Umbilical cord (tissue), 1 donor: ENCODE measurements at regions not wholly inside any gene's neighbourhood (a gene's known extent, or its start where the extent isn't known, plus 50 kb on each side); places are given as distances from the start of the nearest gene placed in this dataset.
"Not testable (repeated sequence)": the region's sequence is repeated elsewhere in the genome, so short reads cannot be mapped to it uniquely, and the experiment has no call there.

ENCODE experiments used
- DNase-seq: peaks from one replicate; pipeline ENCODE4 v3.0.0-alpha.2; 2015; ENCODE audit warnings: low spot score

DNA sequence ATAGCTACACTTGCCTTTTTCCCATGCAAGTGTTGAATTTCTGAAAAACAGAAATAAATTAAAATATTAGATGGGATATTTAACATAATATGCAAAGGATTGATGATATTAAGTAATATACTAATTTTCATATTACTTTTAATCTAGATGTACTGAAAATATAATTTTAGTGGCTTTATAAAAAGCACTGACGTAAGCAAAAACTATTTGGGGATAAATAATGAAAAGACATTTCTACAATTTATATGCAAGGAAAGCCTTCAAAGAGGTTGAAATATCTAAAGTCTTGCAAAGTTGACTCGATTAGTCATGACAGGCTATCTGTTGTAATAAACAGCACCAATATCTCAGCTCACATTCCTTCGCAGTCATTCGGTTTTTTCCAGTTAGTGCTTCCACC lies 94.9 kb upstream of the ABCB5 start:
- DNase-seq, result no peak

GRCh38 chr7:20521243-20521642 lies 94.2 kb upstream of the ABCB5 start:
- no peak for DNase-seq

DNA sequence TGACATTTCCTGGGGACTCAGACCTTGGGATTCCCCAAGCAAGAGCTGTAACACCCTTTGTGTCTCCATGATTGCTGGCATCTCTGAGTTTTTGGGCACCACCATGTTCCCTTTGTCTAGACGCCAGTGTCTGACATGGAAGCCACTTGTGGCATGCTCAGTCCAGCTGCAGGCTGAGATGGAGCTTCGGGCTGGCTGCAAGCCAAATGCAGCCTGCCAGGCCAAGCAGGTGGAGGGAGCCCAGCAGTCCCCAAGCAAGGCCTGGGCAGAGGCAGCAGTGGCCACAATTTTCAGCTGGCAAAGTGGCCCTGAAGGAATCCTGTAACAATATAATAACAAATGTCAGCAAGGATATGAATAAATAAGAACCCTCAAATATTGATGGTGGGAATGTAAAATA lies 86.2 kb upstream of the ABCB5 start:
- no peak for DNase-seq

DNA sequence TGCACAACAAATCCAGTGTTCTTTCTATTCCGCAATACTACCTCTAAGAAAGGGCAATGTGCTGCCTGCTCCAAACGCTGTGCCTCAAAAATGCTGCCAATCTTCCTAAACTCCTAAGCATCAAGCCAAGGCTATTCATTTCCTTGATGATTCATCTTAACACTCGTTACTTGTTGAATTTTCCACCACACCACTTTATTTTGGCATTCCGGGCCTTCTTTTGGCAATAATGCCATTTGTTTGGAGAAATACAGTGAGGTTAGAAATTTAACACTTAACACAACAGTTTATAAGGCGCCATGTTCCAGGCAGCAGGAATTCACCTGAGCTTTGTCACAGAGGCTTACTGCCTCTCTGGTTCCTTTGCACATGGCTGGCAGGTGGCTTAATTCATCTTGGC lies 82.6 kb upstream of the ABCB5 start:
- peak; percentile 68 for DNase-seq

GRCh38 chr7:20534543-20534942 lies 80.9 kb upstream of the ABCB5 start:
- no peak for DNase-seq

GRCh38 chr7:20535541-20535940 lies 79.9 kb upstream of the ABCB5 start:
- DNase-seq, result no peak

- no peak for DNase-seq
Measured at GRCh38 chr7:20539201-20539600, 76.3 kb upstream of the ABCB5 start.

- no peak for DNase-seq
Measured at GRCh38 chr7:20541608-20542349, 73.7 kb upstream of the ABCB5 start.

DNA sequence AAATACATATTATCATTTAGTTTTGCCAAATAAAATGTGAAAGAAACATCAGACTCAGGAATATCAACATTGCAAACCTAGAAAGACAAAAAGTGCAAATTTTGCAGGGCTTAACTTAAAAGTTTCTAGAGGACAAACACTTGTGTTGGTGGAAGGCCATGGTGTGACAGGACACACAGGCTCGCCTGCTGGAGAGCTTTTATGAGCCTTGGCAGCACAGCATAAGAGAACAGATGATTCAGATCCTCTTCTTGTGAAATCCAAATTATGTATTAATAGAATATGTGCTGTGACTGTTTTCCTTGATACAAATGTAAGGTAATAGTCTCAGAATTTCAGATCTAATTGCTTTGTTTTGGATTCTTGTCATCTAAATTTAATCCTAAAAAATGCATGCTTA lies 72.9 kb upstream of the ABCB5 start:
- peak; percentile 78 for DNase-seq

- DNase-seq, result no peak
Measured at GRCh38 chr7:20543500-20543899, 72.0 kb upstream of the ABCB5 start.

DNA sequence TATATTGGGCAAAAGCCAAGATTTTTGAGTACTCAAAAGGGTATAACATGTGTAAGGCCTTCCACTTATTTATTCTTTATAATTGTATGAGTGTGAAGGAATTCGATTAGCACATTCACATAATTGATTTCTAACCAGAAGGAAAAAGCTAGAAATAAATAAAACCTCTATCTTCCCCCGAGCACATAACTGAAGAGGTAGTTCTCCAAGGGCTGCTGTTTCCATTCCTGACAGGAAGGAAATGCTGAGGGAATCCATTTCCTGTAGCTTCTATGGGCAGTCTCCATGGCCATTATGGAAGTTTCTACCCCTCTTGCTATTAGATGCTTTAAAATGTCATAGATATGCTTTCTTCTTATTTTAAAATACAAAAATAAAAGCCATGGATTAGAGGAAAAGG lies 70.5 kb upstream of the ABCB5 start:
- no peak for DNase-seq

DNA sequence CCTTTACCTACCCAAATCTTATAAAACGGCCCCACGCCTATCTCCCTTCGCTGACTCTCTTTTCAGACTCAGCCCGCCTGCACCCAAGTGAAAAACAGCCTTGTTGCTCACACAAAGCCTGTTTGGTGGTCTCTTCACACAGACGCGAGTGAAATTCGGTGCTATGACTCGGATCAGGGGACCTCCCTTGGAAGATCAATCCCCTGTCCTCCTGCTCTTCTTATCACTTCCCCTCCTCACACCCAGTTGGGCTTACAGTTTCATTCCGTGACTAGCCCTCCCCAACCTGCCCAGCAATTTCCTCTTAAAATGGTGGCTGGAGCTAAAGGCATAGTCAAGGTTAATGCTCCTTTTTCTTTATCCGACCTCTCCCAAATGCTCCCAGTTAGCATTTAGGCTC lies 68.5 kb upstream of the ABCB5 start:
- DNase-seq, result not testable (repeated sequence)

GRCh38 chr7:20554072-20554471 lies 61.4 kb upstream of the ABCB5 start:
- DNase-seq, result no peak

DNA sequence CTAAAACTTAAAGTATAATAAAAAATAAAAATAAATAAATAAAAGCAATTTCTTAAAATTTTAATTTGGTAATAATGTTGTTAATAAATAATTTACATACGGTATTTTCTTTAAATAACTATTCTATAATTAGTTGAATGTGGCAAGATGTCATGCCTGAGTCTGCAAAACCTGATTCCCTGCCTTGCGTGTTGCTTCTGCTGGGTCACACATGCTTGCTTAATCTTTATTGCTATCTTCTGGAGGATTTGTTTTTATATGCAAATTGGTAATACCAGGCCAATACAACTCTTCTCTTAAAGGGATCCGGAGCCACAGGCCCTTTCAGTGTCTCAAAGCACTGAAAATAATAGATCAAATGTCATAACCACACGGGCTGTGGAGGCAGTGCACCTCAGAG lies 59.4 kb upstream of the ABCB5 start:
- DNase-seq, result no peak

DNA sequence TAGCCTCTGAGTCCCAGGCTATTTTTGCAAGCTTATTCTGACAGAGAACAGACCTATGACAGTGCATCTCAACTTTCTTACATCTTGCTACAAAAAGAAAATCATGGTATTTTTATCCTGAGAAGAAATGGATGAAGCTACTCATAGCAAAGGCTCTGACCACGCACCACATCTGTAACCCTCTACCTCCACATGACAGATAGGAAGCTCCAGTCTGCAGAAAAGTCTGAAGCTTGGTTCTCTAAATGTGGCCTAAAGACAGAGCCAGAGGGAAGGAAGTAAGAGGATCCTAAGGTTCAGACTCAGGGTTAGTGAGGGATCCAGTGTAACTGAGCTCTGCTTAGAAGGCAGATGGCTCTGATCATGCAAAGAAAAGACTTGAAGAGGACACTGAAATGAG lies 58.4 kb upstream of the ABCB5 start:
- peak; percentile 50 for DNase-seq

GRCh38 chr7:20558963-20559716 lies 56.3 kb upstream of the ABCB5 start:
- no peak for DNase-seq

DNA sequence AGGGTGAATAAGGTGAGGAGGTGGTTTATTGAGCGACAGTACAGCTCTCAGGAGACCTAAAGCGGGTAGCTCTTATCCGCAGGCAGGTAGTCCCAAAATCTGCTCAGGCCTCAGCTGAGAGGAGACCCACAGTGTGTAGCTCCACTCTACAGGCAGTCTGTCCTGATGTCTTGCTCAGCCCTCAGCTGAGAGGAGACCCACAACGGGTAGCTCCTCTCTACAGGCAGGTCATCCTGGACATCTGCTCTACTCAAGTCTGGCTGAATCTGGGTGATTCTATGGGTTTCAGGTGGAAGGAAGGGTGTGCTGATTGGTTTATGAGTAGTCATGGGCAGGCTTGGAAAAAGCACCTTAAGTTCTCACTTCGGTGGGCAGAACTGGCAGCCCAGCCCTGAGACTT lies 55.6 kb upstream of the ABCB5 start:
- no peak for DNase-seq

DNA sequence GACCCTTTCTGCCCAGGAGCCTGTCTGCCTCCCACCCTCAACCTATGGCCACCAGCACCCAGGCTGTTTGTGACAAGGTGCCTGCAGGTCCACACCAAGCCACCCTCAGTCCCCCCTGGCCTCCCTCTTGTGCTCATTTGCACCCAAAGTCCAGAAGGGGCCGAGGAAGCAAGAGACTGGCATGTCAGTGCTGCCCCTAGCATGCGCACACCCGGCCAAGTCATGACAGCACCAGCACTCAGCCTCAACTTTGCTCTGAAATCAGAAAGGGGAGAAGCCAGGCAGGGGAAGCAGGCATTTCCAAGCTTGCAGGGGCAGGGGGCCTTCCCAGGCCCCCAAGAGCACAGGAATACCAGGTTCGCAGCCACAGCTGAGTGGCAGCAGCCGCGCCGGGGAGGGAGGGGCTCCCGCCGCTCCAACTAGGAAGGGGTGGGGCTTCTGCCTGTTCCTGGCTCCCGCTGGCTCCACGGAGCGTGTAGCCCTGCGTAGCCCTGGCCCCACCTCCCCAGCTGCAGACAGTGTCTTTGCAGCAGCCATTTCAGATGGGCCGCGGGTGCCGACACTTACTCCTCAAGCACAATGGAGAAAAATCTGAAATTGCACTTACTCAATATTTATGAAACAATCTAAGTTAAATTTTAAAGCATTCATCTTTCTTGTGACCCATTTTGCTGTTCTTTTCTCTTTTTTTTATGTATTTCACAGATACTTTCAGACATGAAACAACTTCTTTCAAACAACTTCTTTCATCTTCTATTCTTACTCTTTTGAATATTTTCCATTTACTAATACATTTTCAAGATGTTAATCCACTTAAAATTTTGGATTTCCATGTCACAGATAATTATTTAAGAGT lies 54.9 kb upstream of the ABCB5 start:
- DNase-seq, result no peak

GRCh38 chr7:20561466-20561865 lies 54.0 kb upstream of the ABCB5 start:
- DNase-seq, result no peak

GRCh38 chr7:20561908-20562307 lies 53.6 kb upstream of the ABCB5 start:
- peak; percentile 58 for DNase-seq

GRCh38 chr7:20562461-20562860 lies 53.0 kb upstream of the ABCB5 start:
- DNase-seq, result peak; percentile 30
